Endodermal cell (in vitro differentiated cells): ENCODE measurements at regions not wholly inside any gene's neighbourhood (a gene's known extent, or its start where the extent isn't known, plus 50 kb on each side); places are given as distances from the start of the nearest gene placed in this dataset.

Experiments used
- DNase-seq: peaks from one replicate; pipeline ENCODE4 v3.0.0-alpha.2; 2017
- H3K27ac ChIP-seq: 2 replicates; pipeline ENCODE4 v1.5.1; 2013; ENCODE audit warnings: mild to moderate bottlenecking, low read depth, low read length, moderate library complexity
- H3K27me3 ChIP-seq: 2 replicates; pipeline ENCODE4 v1.6.1; 2013; ENCODE audit warnings: mild to moderate bottlenecking, low read length, moderate library complexity; ENCODE audit not compliant: insufficient read depth, control insufficient read depth, poor library complexity, severe bottlenecking
- H3K36me3 ChIP-seq: 2 replicates; pipeline ENCODE4 v1.7.0; 2013; ENCODE audit warnings: mild to moderate bottlenecking, low read length, moderate library complexity; ENCODE audit not compliant: control insufficient read depth, insufficient read depth
- H3K4me1 ChIP-seq: one replicate; pipeline ENCODE4 v1.7.0; 2013; ENCODE audit warnings: low read length; ENCODE audit not compliant: control insufficient read depth, insufficient read depth
- H3K4me3 ChIP-seq: 2 replicates; pipeline ENCODE4 v1.5.1; 2013; ENCODE audit warnings: mild to moderate bottlenecking, low read length, moderate library complexity
- H3K9ac ChIP-seq: 2 replicates; pipeline ENCODE4 v1.6.1; 2013; ENCODE audit warnings: mild to moderate bottlenecking, low read length, moderate library complexity; ENCODE audit not compliant: poor library complexity, severe bottlenecking; ENCODE audit errors: extremely low read depth
- H3K9me3 ChIP-seq: 2 replicates; pipeline ENCODE4 v1.6.1; 2013; ENCODE audit warnings: mild to moderate bottlenecking, low read length, moderate library complexity; ENCODE audit not compliant: control insufficient read depth
- H3K27ac Mint-ChIP-seq: 2 replicates; pipeline ENCODE4 v1.8.0; 2020; ENCODE audit warnings: mixed read lengths
- H3K27me3 Mint-ChIP-seq: 2 replicates; pipeline ENCODE4 v1.8.0; 2021; ENCODE audit warnings: mild to moderate bottlenecking, mixed read lengths; ENCODE audit not compliant: insufficient read depth
- H3K36me3 Mint-ChIP-seq: 2 replicates; pipeline ENCODE4 v1.8.0; 2020; ENCODE audit warnings: low read depth, mixed read lengths
- H3K4me1 Mint-ChIP-seq: 2 replicates; pipeline ENCODE4 v1.8.0; 2020; ENCODE audit warnings: mixed read lengths
- H3K4me3 Mint-ChIP-seq: 2 replicates; pipeline ENCODE4 v1.8.0; 2020; ENCODE audit warnings: mild to moderate bottlenecking, moderate library complexity, mixed read lengths
- H3K9me3 Mint-ChIP-seq: 2 replicates; pipeline ENCODE4 v1.8.0; 2020; ENCODE audit warnings: mild to moderate bottlenecking, mixed read lengths
- WGBS, 2 experiments: methylation state at CpG; one replicate each; pipeline versions ENCODE4 v1.1.5 to v1.1.7; 2013; ENCODE audit warnings: missing lambda C conversion rate in 2 of 2, mixed read lengths in 1 of 2; ENCODE audit not compliant: insufficient coverage in 1 of 2, insufficient read length in 1 of 2; 5-methylcytosine and 5-hydroxymethylcytosine counted together
- TF ChIP-seq, protein P1 (sequence below): fragments of 200-600 bp; sonication (generic); conservative IDR thresholded peaks from 2 replicates; pipeline ENCODE4 v1.5.0; 2021; ENCODE audit warnings: antibody characterized with exemption, mild to moderate bottlenecking

DNA sequence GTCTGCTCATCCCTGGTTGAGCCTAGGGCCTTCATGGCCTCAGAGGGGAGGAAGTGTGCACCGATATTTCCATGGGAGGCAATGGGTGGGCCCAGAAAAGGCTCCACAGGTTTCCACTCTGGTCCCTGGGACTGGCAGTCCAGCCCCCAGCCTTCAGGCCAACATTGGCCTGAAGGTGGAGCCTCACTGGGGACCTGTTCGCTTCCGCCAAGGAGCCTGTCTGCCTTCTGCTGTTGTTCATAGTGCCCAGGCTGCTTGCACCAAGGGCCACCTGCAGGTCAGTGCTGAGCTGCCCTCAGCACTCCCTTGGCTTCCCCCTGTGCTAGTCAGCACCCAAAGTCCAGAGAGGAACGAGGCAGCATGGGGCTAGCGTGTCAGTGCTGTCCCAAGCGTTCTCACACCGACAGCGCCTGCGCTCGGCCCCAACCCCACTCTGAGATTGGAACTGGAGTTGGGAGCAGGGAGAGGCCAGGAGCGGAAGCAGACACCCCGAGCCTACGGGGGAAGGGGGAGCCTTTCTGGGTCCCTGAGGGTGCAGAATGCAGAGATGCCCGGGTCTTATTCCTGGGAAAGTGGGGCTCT is 720.7 kb downstream of the PCDH18 start:
- peak; percentile 47 for DNase-seq
- H3K4me3 Mint-ChIP-seq = no peak overlapping the region
- 95% methylated on average over 6 to 14 of the region's 14 CpGs for WGBS, 2 experiments

GRCh38 chr4:136810626-136811025 is 721.7 kb downstream of the PCDH18 start:
- Mint-ChIP-seq H3K27ac (no peak overlapping the region), H3K36me3 (no peaks in the 10 kb centered on the region), H3K27me3 (no peaks in the 10 kb centered on the region), H3K4me3 (no peak overlapping the region), H3K4me1 (no peaks in the 10 kb centered on the region), H3K9me3 (peaks cover 15% of the 10 kb centered on the region)
- WGBS, 2 experiments = 80 to 95% methylated on average over 1 to 6 of the region's 6 CpGs
- Histone ChIP-seq H3K9me3 (peaks cover 15% of the 10 kb centered on the region), H3K27me3 (no peaks in the 10 kb centered on the region), H3K27ac (no peak overlapping the region), H3K4me3 (no peak overlapping the region), H3K9ac (no peak overlapping the region), H3K36me3 (no peaks in the 10 kb centered on the region), H3K4me1 (no peaks in the 10 kb centered on the region)
- TF ChIP-seq, protein P1, sequence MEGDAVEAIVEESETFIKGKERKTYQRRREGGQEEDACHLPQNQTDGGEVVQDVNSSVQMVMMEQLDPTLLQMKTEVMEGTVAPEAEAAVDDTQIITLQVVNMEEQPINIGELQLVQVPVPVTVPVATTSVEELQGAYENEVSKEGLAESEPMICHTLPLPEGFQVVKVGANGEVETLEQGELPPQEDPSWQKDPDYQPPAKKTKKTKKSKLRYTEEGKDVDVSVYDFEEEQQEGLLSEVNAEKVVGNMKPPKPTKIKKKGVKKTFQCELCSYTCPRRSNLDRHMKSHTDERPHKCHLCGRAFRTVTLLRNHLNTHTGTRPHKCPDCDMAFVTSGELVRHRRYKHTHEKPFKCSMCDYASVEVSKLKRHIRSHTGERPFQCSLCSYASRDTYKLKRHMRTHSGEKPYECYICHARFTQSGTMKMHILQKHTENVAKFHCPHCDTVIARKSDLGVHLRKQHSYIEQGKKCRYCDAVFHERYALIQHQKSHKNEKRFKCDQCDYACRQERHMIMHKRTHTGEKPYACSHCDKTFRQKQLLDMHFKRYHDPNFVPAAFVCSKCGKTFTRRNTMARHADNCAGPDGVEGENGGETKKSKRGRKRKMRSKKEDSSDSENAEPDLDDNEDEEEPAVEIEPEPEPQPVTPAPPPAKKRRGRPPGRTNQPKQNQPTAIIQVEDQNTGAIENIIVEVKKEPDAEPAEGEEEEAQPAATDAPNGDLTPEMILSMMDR = no peak
- DNase-seq = no peak

More for the DNA sequence above, 720.7 kb downstream of the PCDH18 start:
- Histone ChIP-seq H3K9ac (no peak overlapping the region), H3K27ac (no peak overlapping the region), H3K27me3 (no peaks in the 10 kb centered on the region), H3K4me3 (no peak overlapping the region), H3K9me3 (peaks cover 6% of the 10 kb centered on the region), H3K36me3 (no peaks in the 10 kb centered on the region), H3K4me1 (no peaks in the 10 kb centered on the region)
- Mint-ChIP-seq H3K4me1 (no peaks in the 10 kb centered on the region), H3K36me3 (no peaks in the 10 kb centered on the region), H3K9me3 (peaks cover 11% of the 10 kb centered on the region), H3K27me3 (no peaks in the 10 kb centered on the region), H3K27ac (no peak overlapping the region)
- TF ChIP-seq, protein P1 = no peak

- no peaks in the 10 kb centered on the region for H3K36me3 ChIP-seq
- TF ChIP-seq, protein P1 = no peak
- 80 to 96% methylated on average over 1 of the region's 1 CpG for WGBS, 2 experiments
- Mint-ChIP-seq H3K27me3 (no peaks in the 10 kb centered on the region), H3K9me3 (peaks cover 10% of the 10 kb centered on the region), H3K36me3 (no peaks in the 10 kb centered on the region), H3K27ac (no peak overlapping the region), H3K4me3 (no peak overlapping the region), H3K4me1 (peaks cover 7% of the 10 kb centered on the region)
- H3K27ac ChIP-seq = no peak overlapping the region
- H3K9ac ChIP-seq = no peak overlapping the region
- H3K4me1 ChIP-seq = no peaks in the 10 kb centered on the region
- DNase-seq = no peak
- H3K4me3 ChIP-seq = no peak overlapping the region
- no peaks in the 10 kb centered on the region for H3K27me3 ChIP-seq
- H3K9me3 ChIP-seq = peaks cover 21% of the 10 kb centered on the region
Measured at GRCh38 chr4:136806844-136807243, 725.5 kb downstream of the PCDH18 start.
